Liver (tissue), 2 donors: ENCODE measurements at regions not wholly inside any gene's neighbourhood (a gene's known extent, or its start where the extent isn't known, plus 50 kb on each side); places are given as distances from the start of the nearest gene placed in this dataset.

ENCODE experiments used
- CTCF ChIP-seq: fragments of 150-350 bp; IDR thresholded peaks from 2 replicates; pipeline ENCODE4 v1.5.1; 2017; ENCODE audit warnings: improper control_type of control experiment, low read depth, low read length; ENCODE audit not compliant: missing input control
- REST ChIP-seq: IDR thresholded peaks from 2 replicates; pipeline ENCODE4 v1.6.1; 2016; ENCODE audit warnings: antibody characterized with exemption, mild to moderate bottlenecking
- donor health status: healthy.

- no peak for TF ChIP-seq CTCF
- TF ChIP-seq REST = no peak
These were observed 86.8 kb upstream of the RGS4 start for GRCh38 chr1:162982364-162982763.
